ENCODE measurements at regions not wholly inside any gene's neighbourhood (a gene's known extent, or its start where the extent isn't known, plus 50 kb on each side); places are given as distances from the start of the nearest gene placed in this dataset.

DNA sequence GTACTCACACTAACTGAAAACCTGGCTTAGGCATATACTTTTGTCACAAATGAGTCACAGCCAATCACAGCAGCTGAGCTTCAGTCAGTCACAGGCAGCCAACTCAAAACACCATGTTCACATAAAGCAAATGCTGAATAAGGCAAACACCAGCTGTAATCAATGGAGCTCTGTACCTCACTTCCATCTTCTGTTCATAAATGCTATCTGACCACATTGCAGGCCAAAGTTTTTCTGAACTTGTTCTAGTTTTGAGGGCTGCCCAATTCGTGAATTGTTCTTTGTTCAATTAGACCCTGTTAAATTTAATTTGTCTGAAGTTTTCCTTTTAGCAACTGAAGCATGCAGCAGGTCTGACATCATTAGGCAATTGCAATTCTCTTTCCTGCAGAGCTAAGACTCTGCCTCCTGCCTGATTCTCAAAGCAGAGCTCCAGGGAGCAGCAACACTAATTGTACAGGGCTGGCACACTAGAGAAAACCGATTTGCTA, 129.9 kb downstream of the WIF1 start:
- TF ChIP-seq, protein P1, sequence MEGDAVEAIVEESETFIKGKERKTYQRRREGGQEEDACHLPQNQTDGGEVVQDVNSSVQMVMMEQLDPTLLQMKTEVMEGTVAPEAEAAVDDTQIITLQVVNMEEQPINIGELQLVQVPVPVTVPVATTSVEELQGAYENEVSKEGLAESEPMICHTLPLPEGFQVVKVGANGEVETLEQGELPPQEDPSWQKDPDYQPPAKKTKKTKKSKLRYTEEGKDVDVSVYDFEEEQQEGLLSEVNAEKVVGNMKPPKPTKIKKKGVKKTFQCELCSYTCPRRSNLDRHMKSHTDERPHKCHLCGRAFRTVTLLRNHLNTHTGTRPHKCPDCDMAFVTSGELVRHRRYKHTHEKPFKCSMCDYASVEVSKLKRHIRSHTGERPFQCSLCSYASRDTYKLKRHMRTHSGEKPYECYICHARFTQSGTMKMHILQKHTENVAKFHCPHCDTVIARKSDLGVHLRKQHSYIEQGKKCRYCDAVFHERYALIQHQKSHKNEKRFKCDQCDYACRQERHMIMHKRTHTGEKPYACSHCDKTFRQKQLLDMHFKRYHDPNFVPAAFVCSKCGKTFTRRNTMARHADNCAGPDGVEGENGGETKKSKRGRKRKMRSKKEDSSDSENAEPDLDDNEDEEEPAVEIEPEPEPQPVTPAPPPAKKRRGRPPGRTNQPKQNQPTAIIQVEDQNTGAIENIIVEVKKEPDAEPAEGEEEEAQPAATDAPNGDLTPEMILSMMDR (IDR thresholded peaks at IDR 0.05) = no peak
- no peak for TF ChIP-seq POLR2A (IDR thresholded peaks at IDR 0.05)
- no peak for TF ChIP-seq POLR2AphosphoS5 (IDR thresholded peaks at IDR 0.05)
